Ascending aorta (tissue), 2 donors: ENCODE measurements at regions not wholly inside any gene's neighbourhood (a gene's known extent, or its start where the extent isn't known, plus 50 kb on each side); places are given as distances from the start of the nearest gene placed in this dataset.

ENCODE experiments used
- DNase-seq, 2 donors: peaks; one replicate each; pipeline ENCODE4 v3.0.0-alpha.2; 2019; ENCODE audit warnings: low spot score in 2 of 2
- H3K27ac ChIP-seq, 2 donors: fragments of 200-600 bp; sonication (generic); one replicate each; pipeline ENCODE4 v1.5.1; 2016 to 2017; ENCODE audit warnings: mild to moderate bottlenecking in 1 of 2
- H3K27me3 ChIP-seq: fragments of 200-600 bp; sonication (generic); one replicate; pipeline ENCODE4 v1.5.1; 2017
- H3K36me3 ChIP-seq, 2 donors: fragments of 200-600 bp; sonication (generic); one replicate each; pipeline ENCODE4 v1.5.1; 2016
- H3K4me1 ChIP-seq, 2 donors: fragments of 200-600 bp; sonication (generic); one replicate each; pipeline ENCODE4 v1.5.1; 2016 to 2017; ENCODE audit warnings: mild to moderate bottlenecking in 1 of 2
- H3K4me3 ChIP-seq, 2 donors: fragments of 200-600 bp; sonication (generic); one replicate each; pipeline ENCODE4 v1.5.1; 2016 to 2017; ENCODE audit warnings: mild to moderate bottlenecking in 1 of 2
- H3K9me3 ChIP-seq, 2 donors: fragments of 200-600 bp; sonication (generic); one replicate each; pipeline ENCODE4 v1.5.1; 2016
- CTCF ChIP-seq, 3 experiments: fragments of 200-600 bp in 2 of 3; fragments of 450-650 bp in 1 of 3; sonication (generic) in 2 of 3; IDR thresholded peaks; one replicate each; pipeline ENCODE4 v1.5.1; 2016 to 2019; ENCODE audit warnings: antibody characterized with exemption in 3 of 3, mild to moderate bottlenecking in 1 of 3, moderate library complexity in 1 of 3
- intact Hi-C: fragments of 100-400 bp; cut with DNase I; formaldehyde crosslinking; loops from one replicate; pipeline ENCODE4 v1.15.1; 2023

DNA sequence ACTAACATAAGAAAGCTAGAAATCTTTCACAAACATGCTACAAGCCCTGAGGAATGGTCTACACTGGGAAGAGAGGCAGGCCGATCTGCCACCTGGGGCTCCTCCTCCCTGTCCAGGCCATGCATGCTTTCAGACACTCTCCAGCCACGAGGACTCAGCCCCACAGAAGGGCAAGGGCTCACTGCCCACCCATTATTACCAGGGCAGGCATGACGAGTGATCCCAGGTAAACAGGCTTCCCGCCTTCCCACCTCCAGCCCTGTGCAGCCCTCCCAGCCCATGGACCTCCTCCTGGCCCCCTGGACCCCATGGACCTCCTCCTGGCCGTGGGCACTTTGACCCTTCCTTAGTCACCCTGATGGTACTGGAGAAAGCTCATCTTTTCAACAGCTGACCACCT is 75.8 kb upstream of the TEX51 start:
- no peaks in the 10 kb centered on the region for H3K36me3 ChIP-seq
- no peak overlapping the region for H3K27ac ChIP-seq
- TF ChIP-seq CTCF (IDR thresholded peaks at IDR 0.05): no peak
- H3K4me1 ChIP-seq: no peaks in the 10 kb centered on the region
- intact Hi-C loops: no loop called here
- DNase-seq: no peak
- no peak overlapping the region for H3K4me3 ChIP-seq
- H3K9me3 ChIP-seq: no peaks in the 10 kb centered on the region
- H3K27me3 ChIP-seq: no peaks in the 10 kb centered on the region

- Histone ChIP-seq H3K27ac (no peak overlapping the region), H3K4me3 (no peak overlapping the region), H3K9me3 (no peaks in the 10 kb centered on the region), H3K27me3 (no peaks in the 10 kb centered on the region), H3K4me1 (no peaks in the 10 kb centered on the region), H3K36me3 (no peaks in the 10 kb centered on the region)
- DNase-seq: no peak
- intact Hi-C loops: no loop called here
- no peak for TF ChIP-seq CTCF (IDR thresholded peaks at IDR 0.05)
Measured at GRCh38 chr2:126823951-126824350, 74.7 kb upstream of the TEX51 start.

- no peak overlapping the region for H3K27ac ChIP-seq
- H3K27me3 ChIP-seq: no peaks in the 10 kb centered on the region
- no peaks in the 10 kb centered on the region for H3K36me3 ChIP-seq
- H3K4me1 ChIP-seq: no peaks in the 10 kb centered on the region
- H3K4me3 ChIP-seq: no peak overlapping the region
- H3K9me3 ChIP-seq: no peaks in the 10 kb centered on the region
- no peak for DNase-seq
- no peak for TF ChIP-seq CTCF (IDR thresholded peaks at IDR 0.05)
- intact Hi-C loops: no loop called here
Measured at GRCh38 chr2:126824663-126825062, 74.0 kb upstream of the TEX51 start.

DNA sequence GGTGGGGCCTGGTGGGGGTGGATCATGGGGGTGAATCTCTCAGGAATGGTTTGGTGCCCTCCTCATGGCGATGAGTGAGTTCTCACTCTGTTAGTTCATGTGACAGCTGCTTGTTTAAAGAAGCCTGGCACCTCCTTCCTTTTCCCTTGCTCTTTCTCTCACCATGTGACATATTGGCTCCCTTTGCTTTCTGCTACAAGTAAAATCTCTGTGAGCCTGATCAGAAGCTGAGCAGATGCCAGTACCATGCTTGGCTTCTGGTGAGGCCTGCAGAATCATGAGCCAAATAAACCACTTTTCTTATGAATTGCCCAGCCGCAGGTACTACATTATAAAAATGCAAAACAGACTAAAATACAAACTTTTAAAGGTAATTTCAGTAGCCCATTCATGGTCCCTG is 73.4 kb upstream of the TEX51 start:
- intact Hi-C loops: no loop called here
- H3K4me1 ChIP-seq: no peaks in the 10 kb centered on the region
- DNase-seq: no peak
- no peak overlapping the region for H3K4me3 ChIP-seq
- no peaks in the 10 kb centered on the region for H3K36me3 ChIP-seq
- no peak for TF ChIP-seq CTCF (IDR thresholded peaks at IDR 0.05)
- no peaks in the 10 kb centered on the region for H3K9me3 ChIP-seq
- no peaks in the 10 kb centered on the region for H3K27me3 ChIP-seq
- no peak overlapping the region for H3K27ac ChIP-seq

- DNase-seq: no peak
- Histone ChIP-seq H3K9me3 (no peaks in the 10 kb centered on the region), H3K27me3 (no peaks in the 10 kb centered on the region), H3K27ac (no peak overlapping the region), H3K4me3 (no peak overlapping the region), H3K4me1 (no peaks in the 10 kb centered on the region), H3K36me3 (no peaks in the 10 kb centered on the region)
- intact Hi-C loops: no loop called here
- no peak for TF ChIP-seq CTCF (IDR thresholded peaks at IDR 0.05)
Measured at GRCh38 chr2:126826491-126826890, 72.2 kb upstream of the TEX51 start.

- TF ChIP-seq CTCF (IDR thresholded peaks at IDR 0.05): no peak
- no peak overlapping the region for H3K27ac ChIP-seq
- no peaks in the 10 kb centered on the region for H3K4me1 ChIP-seq
- intact Hi-C loops: no loop called here
- no peaks in the 10 kb centered on the region for H3K9me3 ChIP-seq
- H3K4me3 ChIP-seq: no peak overlapping the region
- no peak for DNase-seq
- no peaks in the 10 kb centered on the region for H3K27me3 ChIP-seq
- no peaks in the 10 kb centered on the region for H3K36me3 ChIP-seq
Measured at GRCh38 chr2:126827371-126827770, 71.3 kb upstream of the TEX51 start.
